IMR-90 (cell line): ENCODE measurements at regions not wholly inside any gene's neighbourhood (a gene's known extent, or its start where the extent isn't known, plus 50 kb on each side); places are given as distances from the start of the nearest gene placed in this dataset.

Experiments
- ATAC-seq: fragments of 200-7000 bp; cut with Tn5 transposase; 2 replicates; pipeline ENCODE4 v1.9.1; 2020; ENCODE audit warnings: low read depth, mild to moderate bottlenecking, moderate library complexity
- BruUV-seq: library from RNA; stranded (reverse); fragments of 400-500 nt; replicated peaks from 2 replicates; lab custom pipeline; 2021; lab: Mats Ljungman, UMichigan
- CTCF ChIA-PET: fragments of 300-600 bp; formaldehyde crosslinking; extraction: SDS; loops from one replicate; lab custom pipeline; 2021; ENCODE audit warnings: antibody characterized with exemption; lab: Yijun Ruan, JAX
- POLR2A ChIA-PET: fragments of 300-600 bp; sonication (Branson Sonifier 250); formaldehyde crosslinking; loops from one replicate; lab custom pipeline; 2022; ENCODE audit warnings: antibody characterized with exemption; ENCODE audit not compliant: unreplicated experiment; lab: Charles Lee
- DNase-seq: peaks from one replicate; pipeline ENCODE4 v3.0.0; 2013
- H2AFZ ChIP-seq: replicated peaks from 2 replicates; pipeline ENCODE3; 2013; ENCODE audit warnings: low read length, mild to moderate bottlenecking; ENCODE audit not compliant: poor library complexity
- H2AK5ac ChIP-seq: 2 replicates; pipeline ENCODE4 v1.6.1; 2013; ENCODE audit warnings: low read depth, low read length, inconsistent platforms
- H2AK9ac ChIP-seq: replicated peaks from 2 replicates; pipeline ENCODE3; 2013; ENCODE audit warnings: mild to moderate bottlenecking, low read depth, low read length, moderate library complexity; ENCODE audit not compliant: poor library complexity
- H2BK120ac ChIP-seq: 2 replicates; pipeline ENCODE4 v1.6.1; 2013; ENCODE audit warnings: low read depth, low read length, inconsistent platforms
- H2BK15ac ChIP-seq: 3 replicates; pipeline ENCODE4 v1.6.1; 2013; ENCODE audit warnings: low read depth, low read length, inconsistent platforms
- H2BK20ac ChIP-seq: 2 replicates; pipeline ENCODE4 v1.6.1; 2013; ENCODE audit warnings: low read depth, mild to moderate bottlenecking, inconsistent platforms, low read length, moderate library complexity
- H2BK5ac ChIP-seq: 2 replicates; pipeline ENCODE4 v1.6.1; 2013; ENCODE audit warnings: mild to moderate bottlenecking, low read depth, low read length, inconsistent platforms; ENCODE audit not compliant: poor library complexity, severe bottlenecking
- H3K14ac ChIP-seq: replicated peaks from 2 replicates; pipeline ENCODE4 v1.6.1; 2013; ENCODE audit warnings: low read depth, low read length, inconsistent platforms
- H3K18ac ChIP-seq: 2 replicates; pipeline ENCODE4 v1.6.1; 2013; ENCODE audit warnings: low read depth, low read length, control low read depth
- H3K23ac ChIP-seq: 2 replicates; pipeline ENCODE4 v1.6.1; 2013; ENCODE audit warnings: low read depth, low read length, inconsistent platforms
- H3K27ac ChIP-seq: 2 replicates; pipeline ENCODE4 v1.5.1; 2013; ENCODE audit warnings: mild to moderate bottlenecking, control low read depth, low read length; ENCODE audit not compliant: insufficient read depth
- H3K27me3 ChIP-seq: 2 replicates; pipeline ENCODE4 v1.6.1; 2013; ENCODE audit warnings: low read length; ENCODE audit not compliant: control insufficient read depth, insufficient read depth
- H3K36me3 ChIP-seq: 2 replicates; pipeline ENCODE4 v1.6.1; 2013; ENCODE audit warnings: low read length, mixed read lengths; ENCODE audit not compliant: control insufficient read depth, insufficient read depth
- H3K4ac ChIP-seq: 2 replicates; pipeline ENCODE4 v1.6.1; 2013; ENCODE audit warnings: low read depth, low read length, inconsistent platforms
- H3K4me1 ChIP-seq: 2 replicates; pipeline ENCODE4 v1.6.1; 2013; ENCODE audit warnings: low read length, mixed read lengths; ENCODE audit not compliant: control insufficient read depth, insufficient read depth
- H3K4me2 ChIP-seq: 2 replicates; pipeline ENCODE4 v1.6.1; 2013; ENCODE audit warnings: low read depth, mild to moderate bottlenecking, control low read depth, low read length, moderate library complexity
- H3K4me3 ChIP-seq: 2 replicates; pipeline ENCODE4 v1.5.1; 2013; ENCODE audit warnings: low read depth, mild to moderate bottlenecking, control low read depth, low read length, moderate library complexity; ENCODE audit not compliant: insufficient read depth
- H3K56ac ChIP-seq: 2 replicates; pipeline ENCODE4 v1.6.1; 2013; ENCODE audit warnings: low read length, inconsistent platforms; ENCODE audit not compliant: insufficient read depth; ENCODE audit errors: extremely low read depth
- H3K79me1 ChIP-seq, 2 experiments: 2 replicates each; pipeline ENCODE4 v1.6.1; 2013; ENCODE audit warnings: low read length in 2 of 2, inconsistent platforms in 1 of 2, low read depth in 1 of 2
- H3K9ac ChIP-seq: 2 replicates; pipeline ENCODE4 v1.6.1; 2013; ENCODE audit warnings: low read depth, low read length, control low read depth
- H3K9me1 ChIP-seq: 2 replicates; pipeline ENCODE4 v1.6.1; 2013; ENCODE audit warnings: low read length, inconsistent platforms; ENCODE audit not compliant: insufficient read depth
- H3K9me3 ChIP-seq: 2 replicates; pipeline ENCODE4 v1.6.1; 2013; ENCODE audit warnings: low read length; ENCODE audit not compliant: control insufficient read depth, insufficient read depth
- H4K20me1 ChIP-seq: 2 replicates; pipeline ENCODE4 v1.6.1; 2013; ENCODE audit warnings: low read length, inconsistent platforms; ENCODE audit not compliant: insufficient read depth
- H4K5ac ChIP-seq: 2 replicates; pipeline ENCODE4 v1.6.1; 2013; ENCODE audit warnings: mild to moderate bottlenecking, low read depth, low read length, control low read depth
- H4K8ac ChIP-seq, 2 experiments: 2 replicates each; pipeline ENCODE4 v1.6.1; 2013; ENCODE audit warnings: low read depth in 2 of 2, low read length in 2 of 2, control low read depth in 1 of 2, inconsistent platforms in 1 of 2
- H4K91ac ChIP-seq: 2 replicates; pipeline ENCODE4 v1.6.1; 2013; ENCODE audit warnings: low read depth, low read length, inconsistent platforms; ENCODE audit not compliant: insufficient read depth
- MAFK ChIP-seq: IDR thresholded peaks from 2 replicates; pipeline ENCODE4 v1.6.1; 2012; ENCODE audit warnings: low read depth, low read length, improper control_type of control experiment
- NFE2L2 ChIP-seq: fragments of 150-350 bp; IDR thresholded peaks from 2 replicates; pipeline ENCODE4 v1.6.1; 2016; ENCODE audit warnings: low read depth, mild to moderate bottlenecking, low read length
- RFX5 ChIP-seq: IDR thresholded peaks from 2 replicates; pipeline ENCODE4 v1.8.0; 2012; ENCODE audit warnings: low read depth, mild to moderate bottlenecking, low read length, moderate library complexity
- SMC3 ChIP-seq: fragments of 150-350 bp; IDR thresholded peaks from 2 replicates; pipeline ENCODE4 v1.6.1; 2016; ENCODE audit warnings: low read depth, mild to moderate bottlenecking, antibody characterized with exemption, low read length, moderate library complexity
- WGBS, 2 experiments: methylation state at CpG; one replicate each; pipeline versions ENCODE4 v1.1.5 to v1.1.7; 2013; ENCODE audit warnings: missing lambda C conversion rate in 2 of 2; ENCODE audit not compliant: insufficient read length in 1 of 2; ENCODE audit errors: extremely low coverage in 2 of 2; 5-methylcytosine and 5-hydroxymethylcytosine counted together
- dilution Hi-C: fragments of 300-500 bp; cut with HindIII; formaldehyde crosslinking; loops from one replicate; pipeline ENCODE4 v1.14.3; 2018; ENCODE audit warnings: low sequenced_read_pairs; ENCODE audit not compliant: unreplicated experiment
- in situ Hi-C: fragments of 300-500 bp; cut with MboI; formaldehyde crosslinking; loops from 3 replicates; pipeline ENCODE4 v1.14.3; 2019; ENCODE audit warnings: low sequenced_read_pairs, inconsistent platforms, mixed read lengths
- intact Hi-C: fragments of 100-400 bp; cut with micrococcal nuclease; formaldehyde crosslinking; loops from 2 replicates; pipeline ENCODE4 v1.10.0; 2022
- TF ChIP-seq, protein P1 (sequence below): conservative IDR thresholded peaks from 2 replicates; pipeline ENCODE4 v1.5.1; 2012; ENCODE audit warnings: mild to moderate bottlenecking, low read depth, low read length, improper control_type of control experiment

GRCh38 chr19:28012361-28012760 is 1200.6 kb downstream of the UQCRFS1 start:
- Histone ChIP-seq H2BK120ac (no peak overlapping the region), H2BK20ac (no peak overlapping the region), H3K9me3 (peaks cover 32% of the 10 kb centered on the region), H3K14ac (no peak overlapping the region), H3K4me2 (no peak overlapping the region), H3K9ac (no peak overlapping the region), H3K56ac (no peak overlapping the region), H4K91ac (no peak overlapping the region), H4K5ac (no peak overlapping the region), H3K4ac (no peak overlapping the region), H3K27ac (no peak overlapping the region), H2AFZ (no peak overlapping the region), H3K4me1 (no peaks in the 10 kb centered on the region), H4K20me1 (no peaks in the 10 kb centered on the region), H3K4me3 (no peak overlapping the region), H2BK15ac (no peak overlapping the region), H2AK9ac (no peak overlapping the region), H2AK5ac (no peak overlapping the region), H3K79me1 (no peaks in the 10 kb centered on the region), H3K27me3 (no peaks in the 10 kb centered on the region), H3K9me1 (no peaks in the 10 kb centered on the region), H3K36me3 (no peaks in the 10 kb centered on the region), H4K8ac (no peak overlapping the region), H3K23ac (no peak overlapping the region), H3K18ac (no peak overlapping the region), H2BK5ac (no peak overlapping the region)
- DNase-seq (no peak), ATAC-seq (no peak)
- POLR2A ChIA-PET, result no interaction called here
- in situ Hi-C loops, result no loop called here
- no peak for TF ChIP-seq NFE2L2
- TF ChIP-seq SMC3, result no peak
- TF ChIP-seq, protein P1, sequence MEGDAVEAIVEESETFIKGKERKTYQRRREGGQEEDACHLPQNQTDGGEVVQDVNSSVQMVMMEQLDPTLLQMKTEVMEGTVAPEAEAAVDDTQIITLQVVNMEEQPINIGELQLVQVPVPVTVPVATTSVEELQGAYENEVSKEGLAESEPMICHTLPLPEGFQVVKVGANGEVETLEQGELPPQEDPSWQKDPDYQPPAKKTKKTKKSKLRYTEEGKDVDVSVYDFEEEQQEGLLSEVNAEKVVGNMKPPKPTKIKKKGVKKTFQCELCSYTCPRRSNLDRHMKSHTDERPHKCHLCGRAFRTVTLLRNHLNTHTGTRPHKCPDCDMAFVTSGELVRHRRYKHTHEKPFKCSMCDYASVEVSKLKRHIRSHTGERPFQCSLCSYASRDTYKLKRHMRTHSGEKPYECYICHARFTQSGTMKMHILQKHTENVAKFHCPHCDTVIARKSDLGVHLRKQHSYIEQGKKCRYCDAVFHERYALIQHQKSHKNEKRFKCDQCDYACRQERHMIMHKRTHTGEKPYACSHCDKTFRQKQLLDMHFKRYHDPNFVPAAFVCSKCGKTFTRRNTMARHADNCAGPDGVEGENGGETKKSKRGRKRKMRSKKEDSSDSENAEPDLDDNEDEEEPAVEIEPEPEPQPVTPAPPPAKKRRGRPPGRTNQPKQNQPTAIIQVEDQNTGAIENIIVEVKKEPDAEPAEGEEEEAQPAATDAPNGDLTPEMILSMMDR, result no peak
- no peak for TF ChIP-seq MAFK
- no peak for TF ChIP-seq RFX5
- dilution Hi-C loops, result no loop called here
- 60% methylated on average over 1 of the region's 3 CpGs; no CpG with 5 or more reads in 1 of the 2 experiments for WGBS, 2 experiments
- intact Hi-C loops, result no loop called here
- CTCF ChIA-PET, result no interaction called here
- no TSS peak for BruUV-seq
